GM19455 (cell line): ENCODE measurements at regions not wholly inside any gene's neighbourhood (a gene's known extent, or its start where the extent isn't known, plus 50 kb on each side); places are given as distances from the start of the nearest gene placed in this dataset.

Source experiments
- ATAC-seq: cut with Tn5 transposase; IDR thresholded peaks from one replicate; pipeline ENCODE4 v1.9.1; 2021; ENCODE audit not compliant: unreplicated experiment

GRCh38 chr9:129321286-129322021, 143.4 kb upstream of the IER5L start:
- ATAC-seq = no peak

GRCh38 chr9:129320575-129321285, 142.7 kb upstream of the IER5L start:
- ATAC-seq = no peak

GRCh38 chr9:129319938-129320481, 141.9 kb upstream of the IER5L start:
- no peak for ATAC-seq

GRCh38 chr9:129319076-129319937, 141.2 kb upstream of the IER5L start:
- ATAC-seq = no peak

GRCh38 chr9:129318121-129319075, 140.3 kb upstream of the IER5L start:
- no peak for ATAC-seq

GRCh38 chr9:129317179-129318011, 139.3 kb upstream of the IER5L start:
- ATAC-seq = no peak

GRCh38 chr9:129316281-129317030, 138.4 kb upstream of the IER5L start:
- ATAC-seq = no peak

- ATAC-seq = no peak
Observed at GRCh38 chr9:129313331-129313955, 135.4 kb upstream of the IER5L start.

- no peak for ATAC-seq
Observed at GRCh38 chr9:129312251-129313122, 134.4 kb upstream of the IER5L start.

- no peak for ATAC-seq
Observed at GRCh38 chr9:129311643-129312042, 133.6 kb upstream of the IER5L start.

- no peak for ATAC-seq
Observed at GRCh38 chr9:129310666-129311350, 132.7 kb upstream of the IER5L start.

GRCh38 chr9:129309906-129310305, 131.8 kb upstream of the IER5L start:
- no peak for ATAC-seq

- ATAC-seq = no peak
Observed at GRCh38 chr9:129309041-129309430, 131.0 kb upstream of the IER5L start.

- ATAC-seq = no peak
Observed at GRCh38 chr9:129307227-129307970, 129.3 kb upstream of the IER5L start.

- no peak for ATAC-seq
Observed at GRCh38 chr9:129306318-129306973, 128.4 kb upstream of the IER5L start.
